KMS-11 (cell line): ENCODE measurements at regions not wholly inside any gene's neighbourhood (a gene's known extent, or its start where the extent isn't known, plus 50 kb on each side); places are given as distances from the start of the nearest gene placed in this dataset.

Source experiments
- H2AFZ ChIP-seq: fragments of 200-600 bp; sonication (generic); 2 replicates; pipeline ENCODE4 v1.6.1; 2016; ENCODE audit warnings: antibody characterized with exemption, mixed run types, low read depth
- H3K27ac ChIP-seq: fragments of 200-600 bp; sonication (generic); 2 replicates; pipeline ENCODE4 v1.6.1; 2016; ENCODE audit warnings: mild to moderate bottlenecking, mixed run types
- H3K27me3 ChIP-seq: fragments of 200-600 bp; sonication (generic); 2 replicates; pipeline ENCODE4 v1.6.1; 2017; ENCODE audit warnings: mild to moderate bottlenecking, low read depth, mixed run types, moderate library complexity; ENCODE audit not compliant: insufficient read depth
- H3K36me3 ChIP-seq: fragments of 200-600 bp; sonication (generic); 2 replicates; pipeline ENCODE4 v1.6.1; 2017; ENCODE audit warnings: mild to moderate bottlenecking, mixed run types; ENCODE audit not compliant: insufficient read depth
- H3K4me1 ChIP-seq: fragments of 200-600 bp; sonication (generic); 2 replicates; pipeline ENCODE4 v1.6.1; 2016; ENCODE audit warnings: mild to moderate bottlenecking, low read depth, mixed run types; ENCODE audit not compliant: poor library complexity, severe bottlenecking
- H3K4me2 ChIP-seq: fragments of 200-600 bp; sonication (generic); 2 replicates; pipeline ENCODE4 v1.7.0; 2016; ENCODE audit warnings: mild to moderate bottlenecking, mixed run types
- H3K4me3 ChIP-seq: fragments of 200-600 bp; sonication (generic); IDR thresholded peaks from 2 replicates; pipeline ENCODE4 v1.6.1; 2017; ENCODE audit warnings: low read depth, low read length, mixed read lengths; ENCODE audit not compliant: insufficient read depth
- H3K79me2 ChIP-seq: fragments of 200-600 bp; sonication (generic); 2 replicates; pipeline ENCODE4 v1.6.1; 2016; ENCODE audit warnings: low read depth, mixed run types; ENCODE audit not compliant: insufficient read depth
- H3K9ac ChIP-seq: fragments of 200-600 bp; sonication (generic); 2 replicates; pipeline ENCODE4 v1.6.1; 2016; ENCODE audit warnings: mild to moderate bottlenecking, mixed run types
- H4K20me1 ChIP-seq: fragments of 200-600 bp; sonication (generic); 2 replicates; pipeline ENCODE4 v1.6.1; 2016; ENCODE audit warnings: mild to moderate bottlenecking, mixed run types; ENCODE audit not compliant: insufficient read depth
- TF ChIP-seq, protein P1 (sequence below): fragments of 200-600 bp; sonication (generic); conservative IDR thresholded peaks from 2 replicates; pipeline ENCODE4 v1.6.1; 2017; ENCODE audit warnings: low read depth, mild to moderate bottlenecking, antibody characterized with exemption, low read length, moderate library complexity, mixed read lengths

DNA sequence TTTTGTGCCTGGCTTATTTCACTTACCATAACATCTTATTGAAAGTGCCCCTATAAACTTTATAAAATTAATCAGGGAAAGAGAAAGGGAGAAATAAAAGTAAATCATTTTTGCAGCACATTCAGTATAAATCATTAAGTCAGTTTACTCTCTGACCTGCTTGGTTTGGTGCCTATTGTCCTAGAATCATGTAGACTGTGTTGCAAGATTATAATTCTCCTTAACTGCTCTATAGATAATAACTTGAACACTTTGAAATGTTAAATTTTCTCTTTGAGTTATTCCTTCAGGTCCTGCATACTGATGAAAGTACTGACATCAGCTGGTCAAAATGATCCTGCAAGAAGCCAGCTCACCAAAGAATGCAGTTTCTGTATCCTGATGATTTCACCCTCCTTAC, 969.6 kb upstream of the GJE1 start:
- H3K36me3 ChIP-seq: no peaks in the 10 kb centered on the region
- H2AFZ ChIP-seq: no peak overlapping the region
- H4K20me1 ChIP-seq: no peaks in the 10 kb centered on the region
- H3K4me1 ChIP-seq: peaks cover 47% of the 10 kb centered on the region
- TF ChIP-seq, protein P1, sequence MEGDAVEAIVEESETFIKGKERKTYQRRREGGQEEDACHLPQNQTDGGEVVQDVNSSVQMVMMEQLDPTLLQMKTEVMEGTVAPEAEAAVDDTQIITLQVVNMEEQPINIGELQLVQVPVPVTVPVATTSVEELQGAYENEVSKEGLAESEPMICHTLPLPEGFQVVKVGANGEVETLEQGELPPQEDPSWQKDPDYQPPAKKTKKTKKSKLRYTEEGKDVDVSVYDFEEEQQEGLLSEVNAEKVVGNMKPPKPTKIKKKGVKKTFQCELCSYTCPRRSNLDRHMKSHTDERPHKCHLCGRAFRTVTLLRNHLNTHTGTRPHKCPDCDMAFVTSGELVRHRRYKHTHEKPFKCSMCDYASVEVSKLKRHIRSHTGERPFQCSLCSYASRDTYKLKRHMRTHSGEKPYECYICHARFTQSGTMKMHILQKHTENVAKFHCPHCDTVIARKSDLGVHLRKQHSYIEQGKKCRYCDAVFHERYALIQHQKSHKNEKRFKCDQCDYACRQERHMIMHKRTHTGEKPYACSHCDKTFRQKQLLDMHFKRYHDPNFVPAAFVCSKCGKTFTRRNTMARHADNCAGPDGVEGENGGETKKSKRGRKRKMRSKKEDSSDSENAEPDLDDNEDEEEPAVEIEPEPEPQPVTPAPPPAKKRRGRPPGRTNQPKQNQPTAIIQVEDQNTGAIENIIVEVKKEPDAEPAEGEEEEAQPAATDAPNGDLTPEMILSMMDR: no peak
- no peaks in the 10 kb centered on the region for H3K27me3 ChIP-seq
- H3K79me2 ChIP-seq: no peaks in the 10 kb centered on the region
- H3K4me3 ChIP-seq: no peak overlapping the region
- no peak overlapping the region for H3K27ac ChIP-seq
- no peak overlapping the region for H3K9ac ChIP-seq
- no peak overlapping the region for H3K4me2 ChIP-seq

DNA sequence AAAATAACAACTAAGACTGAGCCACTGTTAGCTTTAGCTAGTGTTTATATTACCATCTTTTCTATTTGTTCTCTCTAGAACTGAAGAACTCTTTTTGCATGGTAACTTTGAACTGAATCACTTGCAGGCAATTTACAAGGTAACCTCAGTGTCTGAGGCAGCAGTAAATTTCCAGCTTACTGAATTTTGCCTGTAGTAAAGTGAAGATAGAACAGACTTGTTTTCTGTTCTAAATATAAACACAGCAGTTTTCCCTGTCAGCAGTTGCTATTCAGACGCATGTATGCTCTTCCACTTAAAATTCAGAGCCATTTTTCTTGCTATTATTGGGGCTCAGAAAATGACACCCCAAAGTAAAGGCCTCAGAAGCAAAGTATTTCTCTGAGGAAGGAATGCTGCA, 974.0 kb upstream of the GJE1 start:
- peak overlapping the region; percentile 79 for H2AFZ ChIP-seq

DNA sequence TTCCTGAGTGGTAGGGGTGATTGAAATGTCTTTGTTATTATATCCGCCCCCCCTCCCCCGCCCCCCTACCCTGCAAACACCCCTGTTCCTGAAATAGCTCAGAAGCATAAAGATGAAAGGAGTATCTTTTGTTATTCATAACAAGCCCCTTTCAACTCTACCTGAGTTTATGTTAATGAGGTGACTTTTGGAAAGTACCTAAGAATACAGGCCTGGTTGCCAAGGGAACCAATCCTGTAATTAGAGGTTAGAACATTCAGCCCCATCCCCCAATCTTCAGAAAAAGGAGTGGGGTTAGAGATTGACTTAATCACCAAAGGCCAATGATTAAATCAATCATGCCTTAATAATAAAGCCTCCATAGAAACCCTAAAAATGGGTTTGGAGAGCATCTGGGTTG, 979.2 kb upstream of the GJE1 start:
- peak overlapping the region; percentile 64 for H3K9ac ChIP-seq
- TF ChIP-seq, protein P1: no peak
- peak overlapping the region; percentile 42 for H3K4me2 ChIP-seq
- H3K27ac ChIP-seq: peak overlapping the region; percentile 97
- H2AFZ ChIP-seq: peak overlapping the region; percentile 68; the same call in 1 of the 2 replicates
- no peaks in the 10 kb centered on the region for H4K20me1 ChIP-seq
- no peaks in the 10 kb centered on the region for H3K79me2 ChIP-seq
- H3K4me3 ChIP-seq: no peak overlapping the region
- H3K27me3 ChIP-seq: no peaks in the 10 kb centered on the region
- H3K36me3 ChIP-seq: no peaks in the 10 kb centered on the region
- H3K4me1 ChIP-seq: peaks cover 83% of the 10 kb centered on the region

More for the DNA sequence above, 974.0 kb upstream of the GJE1 start:
- Histone ChIP-seq H3K27me3 (no peaks in the 10 kb centered on the region), H3K27ac (peak overlapping the region; percentile 90), H3K4me3 (no peak overlapping the region), H3K4me1 (peaks cover 78% of the 10 kb centered on the region), H3K36me3 (no peaks in the 10 kb centered on the region), H3K9ac (peak overlapping the region; percentile 28; the same call in 1 of the 2 replicates), H3K79me2 (no peaks in the 10 kb centered on the region), H4K20me1 (no peaks in the 10 kb centered on the region), H3K4me2 (peak overlapping the region; percentile 86)
- TF ChIP-seq, protein P1: no peak

DNA sequence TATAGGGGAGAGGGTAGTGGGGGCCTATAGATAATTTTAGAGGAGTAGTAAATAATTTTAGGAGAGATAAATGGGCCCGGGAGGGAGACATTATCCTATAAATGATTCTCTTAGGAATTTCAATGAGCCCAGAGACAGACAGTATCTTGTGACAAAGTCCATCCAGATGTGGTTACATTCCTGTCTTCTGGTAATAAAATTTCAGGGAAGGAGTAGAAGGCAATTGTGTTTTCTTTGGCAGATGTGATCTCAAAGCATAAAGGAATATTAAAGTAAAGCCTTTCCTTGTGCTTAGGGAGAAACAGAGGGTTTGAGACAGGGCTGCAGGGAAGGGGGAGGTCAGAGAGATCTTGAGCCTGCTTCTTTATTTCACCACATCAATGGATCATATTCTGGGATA, 979.8 kb upstream of the GJE1 start:
- H4K20me1 ChIP-seq: no peaks in the 10 kb centered on the region
- H3K79me2 ChIP-seq: no peaks in the 10 kb centered on the region
- H3K9ac ChIP-seq: peak overlapping the region; percentile 59
- H3K27me3 ChIP-seq: no peaks in the 10 kb centered on the region
- H3K4me1 ChIP-seq: peaks cover 77% of the 10 kb centered on the region
- H3K27ac ChIP-seq: peak overlapping the region; percentile 97
- H3K4me2 ChIP-seq: peak overlapping the region; percentile 87
- no peaks in the 10 kb centered on the region for H3K36me3 ChIP-seq
- H2AFZ ChIP-seq: peak overlapping the region; percentile 23
- H3K4me3 ChIP-seq: no peak overlapping the region
- TF ChIP-seq, protein P1: no peak
